Gastroesophageal sphincter (tissue), 3 donors: ENCODE measurements at regions not wholly inside any gene's neighbourhood (a gene's known extent, or its start where the extent isn't known, plus 50 kb on each side); places are given as distances from the start of the nearest gene placed in this dataset.

Source experiments
- CTCF ChIP-seq, 4 experiments: fragments of 200-600 bp in 2 of 4; fragments of 450-650 bp in 2 of 4; sonication (generic) in 1 of 4; IDR thresholded peaks; one replicate each; pipeline ENCODE4 v1.5.1; 2017 to 2019; ENCODE audit warnings: antibody characterized with exemption in 4 of 4, mild to moderate bottlenecking in 2 of 4, moderate library complexity in 2 of 4
- POLR2A ChIP-seq, 2 donors: fragments of 450-650 bp; IDR thresholded peaks; one replicate each; pipeline ENCODE4 v1.6.1; 2017; ENCODE audit warnings: antibody characterized with exemption in 2 of 2, mild to moderate bottlenecking in 2 of 2, moderate library complexity in 1 of 2
- POLR2AphosphoS5 ChIP-seq: sonication (generic); formaldehyde crosslinking; IDR thresholded peaks from one replicate; pipeline ENCODE4 v1.6.1; 2017; ENCODE audit warnings: antibody characterized with exemption

GRCh38 chr3:194014756-194015155, 121.2 kb upstream of the HES1 start:
- TF ChIP-seq CTCF (IDR thresholded peaks at IDR 0.05) (no peak), POLR2AphosphoS5 (no peak), POLR2A (IDR thresholded peaks at IDR 0.05) (no peak)
